HG03354 (cell line): ENCODE measurements at regions not wholly inside any gene's neighbourhood (a gene's known extent, or its start where the extent isn't known, plus 50 kb on each side); places are given as distances from the start of the nearest gene placed in this dataset.

Experiments
- ATAC-seq: cut with Tn5 transposase; IDR thresholded peaks from one replicate; pipeline ENCODE4 v1.9.1; 2021; ENCODE audit warnings: mild to moderate bottlenecking; ENCODE audit not compliant: unreplicated experiment, poor library complexity, severe bottlenecking

GRCh38 chr3:132230156-132231000 lies 86.8 kb upstream of the ACP3 start:
- ATAC-seq = no peak

GRCh38 chr3:132231633-132232032 lies 85.6 kb upstream of the ACP3 start:
- ATAC-seq = no peak

GRCh38 chr3:132232231-132232792 lies 84.9 kb upstream of the ACP3 start:
- ATAC-seq = peak; percentile 46

GRCh38 chr3:132236701-132237651 lies 80.2 kb upstream of the ACP3 start:
- ATAC-seq = peak; percentile 87

- ATAC-seq = no peak
These were observed 79.6 kb upstream of the ACP3 start for GRCh38 chr3:132237652-132238032.

- ATAC-seq = no peak
These were observed 77.6 kb upstream of the ACP3 start for GRCh38 chr3:132239587-132239986.

- ATAC-seq = no peak
These were observed 75.3 kb upstream of the ACP3 start for GRCh38 chr3:132241776-132242514.

- ATAC-seq = no peak
These were observed 74.4 kb upstream of the ACP3 start for GRCh38 chr3:132242790-132243189.

GRCh38 chr3:132245552-132246142 lies 71.6 kb upstream of the ACP3 start:
- ATAC-seq = no peak

GRCh38 chr3:132246212-132246611 lies 71.0 kb upstream of the ACP3 start:
- no peak for ATAC-seq

- ATAC-seq = no peak
These were observed 70.0 kb upstream of the ACP3 start for GRCh38 chr3:132247211-132247610.

- no peak for ATAC-seq
These were observed 68.7 kb upstream of the ACP3 start for GRCh38 chr3:132248490-132248889.

- ATAC-seq = peak; percentile 72
These were observed 63.8 kb upstream of the ACP3 start for GRCh38 chr3:132253262-132253878.

GRCh38 chr3:132254076-132254755 lies 63.0 kb upstream of the ACP3 start:
- ATAC-seq = no peak

GRCh38 chr3:132255041-132255745 lies 62.0 kb upstream of the ACP3 start:
- no peak for ATAC-seq

- ATAC-seq = no peak
These were observed 60.2 kb upstream of the ACP3 start for GRCh38 chr3:132256989-132257388.

- ATAC-seq = no peak
These were observed 55.7 kb upstream of the ACP3 start for GRCh38 chr3:132261506-132261905.

GRCh38 chr3:132262305-132262704 lies 54.9 kb upstream of the ACP3 start:
- ATAC-seq = no peak
